ENCODE measurements at regions not wholly inside any gene's neighbourhood (a gene's known extent, or its start where the extent isn't known, plus 50 kb on each side); places are given as distances from the start of the nearest gene placed in this dataset.

DNA sequence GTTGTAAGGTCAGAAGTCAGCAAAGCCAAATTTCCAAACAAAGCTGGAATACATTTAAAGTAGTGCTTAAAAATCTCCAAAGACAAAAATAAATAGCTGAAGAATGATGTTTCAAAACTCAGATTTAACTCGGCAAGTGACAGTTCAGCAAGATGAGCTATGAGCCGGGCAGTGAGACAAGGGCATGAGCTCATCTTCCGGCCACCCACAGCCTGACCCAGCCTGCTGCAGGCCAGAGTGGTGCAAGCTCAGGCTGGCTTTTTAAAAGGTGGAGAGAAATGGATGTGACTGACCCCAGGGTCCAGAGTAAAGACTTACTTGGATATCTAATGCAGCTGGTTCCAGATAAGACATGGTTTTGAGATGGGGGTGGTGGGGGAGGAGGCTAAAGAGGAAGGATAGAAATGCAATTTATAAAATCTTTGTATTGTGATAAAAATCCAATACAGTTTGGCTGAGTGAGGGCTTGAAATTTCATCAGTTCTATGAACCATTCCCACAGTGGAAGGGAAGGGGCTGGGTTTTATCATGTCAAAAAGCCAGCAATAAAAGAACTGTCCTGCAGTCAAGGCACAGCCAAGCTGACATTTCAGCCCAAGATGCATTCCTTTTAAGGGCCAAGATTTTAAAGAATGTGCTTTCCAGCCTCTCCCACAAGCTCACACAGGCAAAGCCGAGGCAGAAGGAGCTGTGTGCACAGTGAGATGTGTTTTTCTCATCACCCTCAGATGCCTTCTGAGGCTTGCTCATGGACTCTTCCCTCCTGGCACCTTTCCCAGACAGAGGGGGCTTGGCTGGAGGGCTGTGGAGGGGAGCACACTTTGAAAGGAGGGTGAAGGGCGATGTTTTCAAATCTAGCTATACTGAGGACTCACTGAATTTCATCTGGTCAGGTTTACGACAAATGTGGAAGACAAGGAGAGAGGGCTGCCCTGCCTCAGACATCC is 97.9 kb upstream of the KLHL29 start:
- Histone ChIP-seq H3K4me3 (replicated peaks in 1 of 2; ENCODE audit: low read depth in 1 of 2, low read length in 2 of 2) (no peak overlapping the region), H3K79me2 (ENCODE audit: insufficient read depth, low read length) (no peaks in the 10 kb centered on the region), H2AFZ (ENCODE audit: low read depth, low read length, poor library complexity, severe bottlenecking) (no peak overlapping the region), H3K36me3 (ENCODE audit: control insufficient read depth in 1 of 2, insufficient read depth in 2 of 2, low read length in 2 of 2) (no peaks in the 10 kb centered on the region), H3K27me3 (ENCODE audit: insufficient read depth, low read length) (peaks cover 52% of the 10 kb centered on the region), H3K9me3 (ENCODE audit: control insufficient read depth in 1 of 2, insufficient read depth in 1 of 2, low read depth in 1 of 2, low read length in 2 of 2) (no peaks in the 10 kb centered on the region), H3K9me2 (ENCODE audit: insufficient read depth) (no peaks in the 10 kb centered on the region), H3K4me2 (ENCODE audit: low read length) (no peak overlapping the region), H3K4me1 (ENCODE audit: control insufficient read depth in 1 of 2, insufficient read depth in 2 of 2, low read length in 2 of 2) (peaks cover 0 to 8% of the 10 kb centered on the region in 2 experiments; a peak in 1 of 4 replicates), H4K20me1 (ENCODE audit: insufficient read depth) (no peaks in the 10 kb centered on the region), H3K27ac (ENCODE audit: low read depth, low read length) (no peak overlapping the region), H3K9ac (ENCODE audit: low read length) (no peak overlapping the region)
- ChIA-PET POLR2A (no interaction called here), RAD21 (ENCODE audit: low non-redundant PET in 1 of 2, low total read pairs in 2 of 2, uncharacterized antibody in 2 of 2, unreplicated experiment in 2 of 2) (no interaction called here), CTCF (interaction anchor here (0.6 kb wide), 1 partner anchor 1540 kb away, joined by 3 read pairs; no protein-coding TSS in a partner anchor)
- DNase-seq (ENCODE audit: low read depth, low spot score), result no peak
- ATAC-seq, result no peak
- intact Hi-C loops (cut with micrococcal nuclease), result no loop called here
- no TSS peak for BruUV-seq (replicated peaks)
- no peak for TF ChIP-seq SRF (IDR thresholded peaks at IDR 0.05; ENCODE audit: low read depth)
- no peak for TF ChIP-seq EZH2 (IDR thresholded peaks at IDR 0.05)
- TF ChIP-seq JUND (IDR thresholded peaks at IDR 0.05), result no peak
- no peak for TF ChIP-seq SP1 (IDR thresholded peaks at IDR 0.05; ENCODE audit: low read depth)
- TF ChIP-seq CEBPB (IDR thresholded peaks at IDR 0.05; ENCODE audit: low read depth), result no peak
- TF ChIP-seq, protein P1, sequence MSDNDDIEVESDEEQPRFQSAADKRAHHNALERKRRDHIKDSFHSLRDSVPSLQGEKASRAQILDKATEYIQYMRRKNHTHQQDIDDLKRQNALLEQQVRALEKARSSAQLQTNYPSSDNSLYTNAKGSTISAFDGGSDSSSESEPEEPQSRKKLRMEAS (IDR thresholded peaks at IDR 0.05), result no peak
- TF ChIP-seq, protein P2, sequence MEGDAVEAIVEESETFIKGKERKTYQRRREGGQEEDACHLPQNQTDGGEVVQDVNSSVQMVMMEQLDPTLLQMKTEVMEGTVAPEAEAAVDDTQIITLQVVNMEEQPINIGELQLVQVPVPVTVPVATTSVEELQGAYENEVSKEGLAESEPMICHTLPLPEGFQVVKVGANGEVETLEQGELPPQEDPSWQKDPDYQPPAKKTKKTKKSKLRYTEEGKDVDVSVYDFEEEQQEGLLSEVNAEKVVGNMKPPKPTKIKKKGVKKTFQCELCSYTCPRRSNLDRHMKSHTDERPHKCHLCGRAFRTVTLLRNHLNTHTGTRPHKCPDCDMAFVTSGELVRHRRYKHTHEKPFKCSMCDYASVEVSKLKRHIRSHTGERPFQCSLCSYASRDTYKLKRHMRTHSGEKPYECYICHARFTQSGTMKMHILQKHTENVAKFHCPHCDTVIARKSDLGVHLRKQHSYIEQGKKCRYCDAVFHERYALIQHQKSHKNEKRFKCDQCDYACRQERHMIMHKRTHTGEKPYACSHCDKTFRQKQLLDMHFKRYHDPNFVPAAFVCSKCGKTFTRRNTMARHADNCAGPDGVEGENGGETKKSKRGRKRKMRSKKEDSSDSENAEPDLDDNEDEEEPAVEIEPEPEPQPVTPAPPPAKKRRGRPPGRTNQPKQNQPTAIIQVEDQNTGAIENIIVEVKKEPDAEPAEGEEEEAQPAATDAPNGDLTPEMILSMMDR (IDR thresholded peaks at IDR 0.05 in 2 of 3, conservative IDR thresholded peaks at IDR 0.05 in 1 of 3; ENCODE audit: borderline replicate concordance in 1 of 3, insufficient read depth in 1 of 3, low read depth in 2 of 3, low read length in 2 of 3), result no peak
- TF ChIP-seq CBX3 (IDR thresholded peaks at IDR 0.05; ENCODE audit: low read depth), result no peak
- TF ChIP-seq, protein P3, sequence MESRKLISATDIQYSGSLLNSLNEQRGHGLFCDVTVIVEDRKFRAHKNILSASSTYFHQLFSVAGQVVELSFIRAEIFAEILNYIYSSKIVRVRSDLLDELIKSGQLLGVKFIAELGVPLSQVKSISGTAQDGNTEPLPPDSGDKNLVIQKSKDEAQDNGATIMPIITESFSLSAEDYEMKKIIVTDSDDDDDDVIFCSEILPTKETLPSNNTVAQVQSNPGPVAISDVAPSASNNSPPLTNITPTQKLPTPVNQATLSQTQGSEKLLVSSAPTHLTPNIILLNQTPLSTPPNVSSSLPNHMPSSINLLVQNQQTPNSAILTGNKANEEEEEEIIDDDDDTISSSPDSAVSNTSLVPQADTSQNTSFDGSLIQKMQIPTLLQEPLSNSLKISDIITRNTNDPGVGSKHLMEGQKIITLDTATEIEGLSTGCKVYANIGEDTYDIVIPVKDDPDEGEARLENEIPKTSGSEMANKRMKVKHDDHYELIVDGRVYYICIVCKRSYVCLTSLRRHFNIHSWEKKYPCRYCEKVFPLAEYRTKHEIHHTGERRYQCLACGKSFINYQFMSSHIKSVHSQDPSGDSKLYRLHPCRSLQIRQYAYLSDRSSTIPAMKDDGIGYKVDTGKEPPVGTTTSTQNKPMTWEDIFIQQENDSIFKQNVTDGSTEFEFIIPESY (IDR thresholded peaks at IDR 0.05; ENCODE audit: extremely low read depth, insufficient replicate concordance, low read length), result no peak
- no peak for TF ChIP-seq YY1 (IDR thresholded peaks at IDR 0.05; ENCODE audit: extremely low read depth, insufficient replicate concordance, low read depth, low read length)
- TF ChIP-seq EZH2phosphoT487 (IDR thresholded peaks at IDR 0.05; ENCODE audit: borderline replicate concordance), result no peak
- TF ChIP-seq ZFX (IDR thresholded peaks at IDR 0.05), result no peak
